Muscle layer of colon (tissue), 2 donors: ENCODE measurements at regions not wholly inside any gene's neighbourhood (a gene's known extent, or its start where the extent isn't known, plus 50 kb on each side); places are given as distances from the start of the nearest gene placed in this dataset.

Experiments
- H3K27ac ChIP-seq: one replicate; pipeline ENCODE4 v1.7.0; 2013; ENCODE audit warnings: low read depth, mild to moderate bottlenecking, low read length, moderate library complexity
- H3K27me3 ChIP-seq, 2 donors: one replicate each; pipeline ENCODE4 v1.7.0; 2013; ENCODE audit warnings: low read length in 2 of 2, mild to moderate bottlenecking in 2 of 2; ENCODE audit not compliant: insufficient read depth in 2 of 2, control insufficient read depth in 1 of 2
- H3K36me3 ChIP-seq: one replicate; pipeline ENCODE4 v1.7.0; 2013; ENCODE audit warnings: mild to moderate bottlenecking, low read length; ENCODE audit not compliant: insufficient read depth
- H3K4me1 ChIP-seq: one replicate; pipeline ENCODE4 v1.7.0; 2013; ENCODE audit warnings: mild to moderate bottlenecking, low read length; ENCODE audit not compliant: insufficient read depth
- H3K4me3 ChIP-seq, 2 donors: one replicate each; pipeline ENCODE4 v1.7.0; 2013; ENCODE audit warnings: low read length in 2 of 2, low read depth in 1 of 2, mild to moderate bottlenecking in 1 of 2, moderate library complexity in 1 of 2
- H3K9ac ChIP-seq: one replicate; pipeline ENCODE4 v1.7.0; 2013; ENCODE audit warnings: low read length
- H3K9me3 ChIP-seq: one replicate; pipeline ENCODE4 v1.7.0; 2013; ENCODE audit warnings: mild to moderate bottlenecking, low read length
- donor health status: abdominal sarcoma.
- donor health status: Adenocarcinoma of cecum.

- Histone ChIP-seq H3K36me3 (no peaks in the 10 kb centered on the region), H3K4me3 (no peak overlapping the region), H3K27me3 (no peaks in the 10 kb centered on the region), H3K27ac (no peak overlapping the region), H3K9me3 (no peaks in the 10 kb centered on the region), H3K9ac (no peak overlapping the region), H3K4me1 (no peaks in the 10 kb centered on the region)
These were observed 203.4 kb upstream of the ZNF536 start for GRCh38 chr19:30168760-30169159.

- no peak overlapping the region for H3K27ac ChIP-seq
- no peaks in the 10 kb centered on the region for H3K9me3 ChIP-seq
- no peak overlapping the region for H3K4me3 ChIP-seq
- no peaks in the 10 kb centered on the region for H3K27me3 ChIP-seq
- no peaks in the 10 kb centered on the region for H3K4me1 ChIP-seq
- no peak overlapping the region for H3K9ac ChIP-seq
- H3K36me3 ChIP-seq = no peaks in the 10 kb centered on the region
These were observed 202.8 kb upstream of the ZNF536 start for GRCh38 chr19:30169196-30169900.

GRCh38 chr19:30170081-30170480 lies 202.1 kb upstream of the ZNF536 start:
- Histone ChIP-seq H3K4me3 (no peak overlapping the region), H3K27me3 (no peaks in the 10 kb centered on the region), H3K4me1 (no peaks in the 10 kb centered on the region), H3K36me3 (no peaks in the 10 kb centered on the region), H3K27ac (no peak overlapping the region), H3K9ac (no peak overlapping the region), H3K9me3 (no peaks in the 10 kb centered on the region)

GRCh38 chr19:30170495-30171137 lies 201.6 kb upstream of the ZNF536 start:
- Histone ChIP-seq H3K4me1 (no peaks in the 10 kb centered on the region), H3K4me3 (no peak overlapping the region), H3K27me3 (no peaks in the 10 kb centered on the region), H3K36me3 (no peaks in the 10 kb centered on the region), H3K9ac (no peak overlapping the region), H3K27ac (no peak overlapping the region), H3K9me3 (no peaks in the 10 kb centered on the region)

DNA sequence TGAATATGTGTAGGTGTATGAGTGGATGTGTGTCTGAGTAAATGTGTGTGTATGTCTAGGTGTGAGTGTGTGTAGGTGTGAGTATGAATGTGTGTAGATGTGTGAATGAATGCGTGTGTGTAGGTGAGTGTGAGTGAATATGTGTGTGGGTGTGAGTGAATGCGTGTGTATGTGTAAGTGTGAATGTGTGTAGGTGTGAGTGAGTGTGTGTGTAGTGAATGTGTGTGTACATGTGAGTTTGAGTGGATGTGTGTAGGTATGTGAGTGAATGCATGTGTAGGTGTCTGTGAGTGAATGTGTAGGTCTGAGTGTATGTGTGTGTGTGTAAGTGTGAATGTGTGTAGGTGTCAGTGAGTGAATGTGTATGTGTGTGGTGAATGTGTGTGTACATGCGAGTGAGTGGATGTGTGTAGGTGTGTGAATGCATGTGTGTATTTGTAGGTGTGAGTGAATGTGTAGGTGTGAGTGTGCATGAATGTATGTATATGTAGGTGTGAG lies 201.0 kb upstream of the ZNF536 start:
- H3K36me3 ChIP-seq = no peaks in the 10 kb centered on the region
- no peaks in the 10 kb centered on the region for H3K27me3 ChIP-seq
- no peak overlapping the region for H3K4me3 ChIP-seq
- no peak overlapping the region for H3K9ac ChIP-seq
- no peaks in the 10 kb centered on the region for H3K4me1 ChIP-seq
- no peaks in the 10 kb centered on the region for H3K9me3 ChIP-seq
- no peak overlapping the region for H3K27ac ChIP-seq

- H3K4me1 ChIP-seq = no peaks in the 10 kb centered on the region
- H3K9ac ChIP-seq = no peak overlapping the region
- H3K27ac ChIP-seq = no peak overlapping the region
- no peaks in the 10 kb centered on the region for H3K9me3 ChIP-seq
- H3K27me3 ChIP-seq = no peaks in the 10 kb centered on the region
- H3K36me3 ChIP-seq = no peaks in the 10 kb centered on the region
- no peak overlapping the region for H3K4me3 ChIP-seq
These were observed 200.2 kb upstream of the ZNF536 start for GRCh38 chr19:30171795-30172612.

DNA sequence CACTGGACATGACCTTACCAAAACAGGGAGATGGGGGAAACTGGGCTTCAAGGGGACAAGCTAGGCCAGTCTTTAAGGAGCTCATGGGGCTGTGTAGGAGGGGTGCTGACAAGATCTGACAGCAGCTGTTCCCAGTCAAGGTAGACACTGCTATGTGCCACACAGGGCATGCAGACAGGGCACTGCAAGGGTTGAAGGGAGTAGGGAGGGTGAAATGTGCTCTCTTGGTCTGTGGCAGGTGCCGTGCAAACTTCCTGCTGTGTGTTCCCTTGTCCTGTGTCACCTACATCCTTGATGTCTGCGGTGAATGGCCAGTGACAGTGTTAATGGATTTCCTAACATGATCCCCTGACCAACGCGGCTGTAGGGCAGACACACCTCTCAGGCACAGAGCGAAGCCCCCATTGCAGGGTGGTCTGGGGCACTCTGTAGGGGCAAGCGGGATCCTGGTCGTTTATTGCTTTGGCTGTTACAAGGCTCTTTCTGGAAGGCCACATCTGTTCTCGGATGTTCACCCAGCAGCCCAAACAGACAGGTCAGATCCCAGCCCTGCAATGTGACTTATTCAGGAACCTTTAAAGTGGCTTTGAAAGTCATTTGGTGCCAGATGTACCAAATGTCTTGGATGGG lies 199.5 kb upstream of the ZNF536 start:
- Histone ChIP-seq H3K4me3 (no peak overlapping the region), H3K9me3 (no peaks in the 10 kb centered on the region), H3K9ac (no peak overlapping the region), H3K27ac (no peak overlapping the region), H3K36me3 (no peaks in the 10 kb centered on the region), H3K4me1 (no peaks in the 10 kb centered on the region), H3K27me3 (no peaks in the 10 kb centered on the region)

DNA sequence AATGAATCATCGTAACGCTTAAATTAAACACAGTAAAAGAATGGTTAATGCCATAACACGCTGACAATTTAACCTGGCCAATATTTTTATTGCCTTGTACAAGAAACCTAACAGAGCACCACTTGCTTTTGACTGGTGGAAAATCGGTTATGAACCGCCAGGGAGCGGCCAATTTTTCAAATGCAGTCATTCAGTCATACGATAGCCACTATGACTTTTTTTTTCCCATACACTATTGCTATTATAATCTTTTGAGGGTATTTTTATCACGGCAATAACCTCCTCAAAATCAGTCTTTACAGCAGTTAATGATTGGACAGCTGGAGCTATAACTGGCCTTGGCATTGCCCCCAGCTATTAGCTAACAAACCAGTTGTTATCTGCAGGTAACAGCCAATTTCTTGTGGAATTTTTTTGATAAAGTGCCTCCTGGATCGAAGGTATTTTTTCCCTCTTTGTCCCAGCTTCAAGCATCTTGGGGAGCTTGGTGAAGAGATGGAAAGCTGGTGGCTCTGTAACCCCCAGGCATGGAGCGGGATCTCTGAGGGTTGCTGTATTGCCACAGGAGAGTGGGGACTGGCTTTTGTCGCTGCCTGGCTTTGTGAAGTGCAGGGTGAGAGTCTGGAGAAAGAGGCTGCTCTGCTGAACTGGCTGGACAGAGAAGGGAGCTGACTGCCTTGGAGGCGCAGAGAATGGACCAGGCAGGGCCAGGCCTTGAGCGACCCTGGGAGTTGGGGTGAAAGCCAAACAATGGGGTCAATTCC lies 198.4 kb upstream of the ZNF536 start:
- no peaks in the 10 kb centered on the region for H3K4me1 ChIP-seq
- no peaks in the 10 kb centered on the region for H3K9me3 ChIP-seq
- H3K4me3 ChIP-seq = no peak overlapping the region
- H3K9ac ChIP-seq = no peak overlapping the region
- H3K36me3 ChIP-seq = no peaks in the 10 kb centered on the region
- no peak overlapping the region for H3K27ac ChIP-seq
- no peaks in the 10 kb centered on the region for H3K27me3 ChIP-seq

DNA sequence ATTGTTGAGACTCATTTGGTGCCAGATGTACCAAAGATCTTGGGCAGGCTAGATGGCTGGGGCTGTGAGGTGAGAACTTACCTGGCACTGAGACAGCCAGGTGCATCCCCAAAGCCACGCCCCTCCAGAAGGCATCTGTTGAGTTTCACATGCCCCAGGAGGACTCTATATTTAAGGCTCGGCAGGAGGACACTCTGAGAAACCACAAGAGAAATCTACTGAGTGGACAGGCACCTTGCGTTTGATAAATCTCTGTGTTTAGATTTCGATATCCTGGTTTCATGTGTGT lies 197.9 kb upstream of the ZNF536 start:
- H3K4me1 ChIP-seq = no peaks in the 10 kb centered on the region
- no peak overlapping the region for H3K9ac ChIP-seq
- H3K27me3 ChIP-seq = no peaks in the 10 kb centered on the region
- no peak overlapping the region for H3K4me3 ChIP-seq
- H3K27ac ChIP-seq = no peak overlapping the region
- no peaks in the 10 kb centered on the region for H3K36me3 ChIP-seq
- H3K9me3 ChIP-seq = no peaks in the 10 kb centered on the region

DNA sequence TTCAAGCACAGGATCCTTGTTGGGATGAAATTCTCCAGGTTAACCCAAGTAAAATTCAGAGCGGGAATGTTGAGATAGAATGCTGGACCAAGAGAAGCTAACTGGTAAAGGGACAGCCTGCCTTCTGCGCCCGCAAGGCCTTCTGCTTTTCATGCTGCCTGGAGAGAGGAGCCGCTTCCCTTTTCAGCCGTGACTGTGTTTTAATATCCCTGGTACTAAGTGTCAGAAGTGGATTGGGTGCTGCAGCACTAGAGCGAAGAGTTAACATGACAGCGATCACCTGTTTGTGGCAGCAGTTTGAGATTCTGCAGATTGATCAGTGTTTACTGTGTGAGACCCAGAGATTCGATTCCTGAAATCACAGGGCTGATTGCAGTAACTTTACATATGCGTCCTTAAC lies 197.4 kb upstream of the ZNF536 start:
- H3K36me3 ChIP-seq = no peaks in the 10 kb centered on the region
- no peaks in the 10 kb centered on the region for H3K27me3 ChIP-seq
- no peak overlapping the region for H3K9ac ChIP-seq
- no peak overlapping the region for H3K4me3 ChIP-seq
- no peaks in the 10 kb centered on the region for H3K9me3 ChIP-seq
- H3K27ac ChIP-seq = no peak overlapping the region
- H3K4me1 ChIP-seq = no peaks in the 10 kb centered on the region

GRCh38 chr19:30175987-30176386 lies 196.2 kb upstream of the ZNF536 start:
- Histone ChIP-seq H3K27ac (no peak overlapping the region), H3K9me3 (no peaks in the 10 kb centered on the region), H3K36me3 (no peaks in the 10 kb centered on the region), H3K9ac (no peak overlapping the region), H3K27me3 (no peaks in the 10 kb centered on the region), H3K4me1 (no peaks in the 10 kb centered on the region), H3K4me3 (no peak overlapping the region)
